Endodermal cell (in vitro differentiated cells): ENCODE measurements at regions not wholly inside any gene's neighbourhood (a gene's known extent, or its start where the extent isn't known, plus 50 kb on each side); places are given as distances from the start of the nearest gene placed in this dataset.

Experiments used
- DNase-seq: peaks from one replicate; pipeline ENCODE4 v3.0.0-alpha.2; 2017
- H3K27ac ChIP-seq: 2 replicates; pipeline ENCODE4 v1.5.1; 2013; ENCODE audit warnings: mild to moderate bottlenecking, low read depth, low read length, moderate library complexity
- H3K27me3 ChIP-seq: 2 replicates; pipeline ENCODE4 v1.6.1; 2013; ENCODE audit warnings: mild to moderate bottlenecking, low read length, moderate library complexity; ENCODE audit not compliant: insufficient read depth, control insufficient read depth, poor library complexity, severe bottlenecking
- H3K36me3 ChIP-seq: 2 replicates; pipeline ENCODE4 v1.7.0; 2013; ENCODE audit warnings: mild to moderate bottlenecking, low read length, moderate library complexity; ENCODE audit not compliant: control insufficient read depth, insufficient read depth
- H3K4me1 ChIP-seq: one replicate; pipeline ENCODE4 v1.7.0; 2013; ENCODE audit warnings: low read length; ENCODE audit not compliant: control insufficient read depth, insufficient read depth
- H3K4me3 ChIP-seq: 2 replicates; pipeline ENCODE4 v1.5.1; 2013; ENCODE audit warnings: mild to moderate bottlenecking, low read length, moderate library complexity
- H3K9ac ChIP-seq: 2 replicates; pipeline ENCODE4 v1.6.1; 2013; ENCODE audit warnings: mild to moderate bottlenecking, low read length, moderate library complexity; ENCODE audit not compliant: poor library complexity, severe bottlenecking; ENCODE audit errors: extremely low read depth
- H3K9me3 ChIP-seq: 2 replicates; pipeline ENCODE4 v1.6.1; 2013; ENCODE audit warnings: mild to moderate bottlenecking, low read length, moderate library complexity; ENCODE audit not compliant: control insufficient read depth
- H3K27ac Mint-ChIP-seq: 2 replicates; pipeline ENCODE4 v1.8.0; 2020; ENCODE audit warnings: mixed read lengths
- H3K27me3 Mint-ChIP-seq: 2 replicates; pipeline ENCODE4 v1.8.0; 2021; ENCODE audit warnings: mild to moderate bottlenecking, mixed read lengths; ENCODE audit not compliant: insufficient read depth
- H3K36me3 Mint-ChIP-seq: 2 replicates; pipeline ENCODE4 v1.8.0; 2020; ENCODE audit warnings: low read depth, mixed read lengths
- H3K4me1 Mint-ChIP-seq: 2 replicates; pipeline ENCODE4 v1.8.0; 2020; ENCODE audit warnings: mixed read lengths
- H3K4me3 Mint-ChIP-seq: 2 replicates; pipeline ENCODE4 v1.8.0; 2020; ENCODE audit warnings: mild to moderate bottlenecking, moderate library complexity, mixed read lengths
- H3K9me3 Mint-ChIP-seq: 2 replicates; pipeline ENCODE4 v1.8.0; 2020; ENCODE audit warnings: mild to moderate bottlenecking, mixed read lengths
- WGBS, 2 experiments: methylation state at CpG; one replicate each; pipeline versions ENCODE4 v1.1.5 to v1.1.7; 2013; ENCODE audit warnings: missing lambda C conversion rate in 2 of 2, mixed read lengths in 1 of 2; ENCODE audit not compliant: insufficient coverage in 1 of 2, insufficient read length in 1 of 2; 5-methylcytosine and 5-hydroxymethylcytosine counted together
- TF ChIP-seq, protein P1 (sequence below): fragments of 200-600 bp; sonication (generic); conservative IDR thresholded peaks from 2 replicates; pipeline ENCODE4 v1.5.0; 2021; ENCODE audit warnings: antibody characterized with exemption, mild to moderate bottlenecking

DNA sequence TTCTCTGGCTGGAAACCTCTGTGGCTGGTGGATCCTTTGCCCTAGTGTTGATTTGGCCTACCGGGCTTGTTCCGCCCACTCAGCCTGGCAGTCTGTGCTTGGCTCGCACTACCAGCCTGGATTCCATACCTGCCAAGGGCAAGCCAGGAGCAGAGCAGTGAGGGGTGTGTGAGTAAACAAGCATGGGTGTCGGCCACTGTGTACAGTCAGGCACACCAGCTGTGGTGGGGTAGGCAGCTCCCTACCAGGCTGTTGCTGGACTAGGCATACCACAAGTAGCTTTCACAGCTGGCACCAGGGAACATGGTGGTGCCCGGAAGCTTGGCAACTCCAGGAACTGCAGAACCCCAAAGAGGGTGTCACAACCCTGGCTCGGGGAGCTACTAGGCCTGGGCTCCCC lies 942.9 kb upstream of the LRRN3 start:
- DNase-seq, result no peak
- no peaks in the 10 kb centered on the region for H3K27me3 ChIP-seq
- Mint-ChIP-seq H3K27me3 (no peaks in the 10 kb centered on the region), H3K27ac (no peak overlapping the region), H3K36me3 (no peaks in the 10 kb centered on the region), H3K4me1 (no peaks in the 10 kb centered on the region), H3K4me3 (no peak overlapping the region), H3K9me3 (peaks cover 12% of the 10 kb centered on the region)
- H3K4me3 ChIP-seq, result no peak overlapping the region
- H3K9ac ChIP-seq, result no peak overlapping the region
- 97 to 100% methylated on average over 1 to 6 of the region's 6 CpGs for WGBS, 2 experiments
- H3K4me1 ChIP-seq, result no peaks in the 10 kb centered on the region
- H3K36me3 ChIP-seq, result no peaks in the 10 kb centered on the region
- no peak overlapping the region for H3K27ac ChIP-seq
- TF ChIP-seq, protein P1, sequence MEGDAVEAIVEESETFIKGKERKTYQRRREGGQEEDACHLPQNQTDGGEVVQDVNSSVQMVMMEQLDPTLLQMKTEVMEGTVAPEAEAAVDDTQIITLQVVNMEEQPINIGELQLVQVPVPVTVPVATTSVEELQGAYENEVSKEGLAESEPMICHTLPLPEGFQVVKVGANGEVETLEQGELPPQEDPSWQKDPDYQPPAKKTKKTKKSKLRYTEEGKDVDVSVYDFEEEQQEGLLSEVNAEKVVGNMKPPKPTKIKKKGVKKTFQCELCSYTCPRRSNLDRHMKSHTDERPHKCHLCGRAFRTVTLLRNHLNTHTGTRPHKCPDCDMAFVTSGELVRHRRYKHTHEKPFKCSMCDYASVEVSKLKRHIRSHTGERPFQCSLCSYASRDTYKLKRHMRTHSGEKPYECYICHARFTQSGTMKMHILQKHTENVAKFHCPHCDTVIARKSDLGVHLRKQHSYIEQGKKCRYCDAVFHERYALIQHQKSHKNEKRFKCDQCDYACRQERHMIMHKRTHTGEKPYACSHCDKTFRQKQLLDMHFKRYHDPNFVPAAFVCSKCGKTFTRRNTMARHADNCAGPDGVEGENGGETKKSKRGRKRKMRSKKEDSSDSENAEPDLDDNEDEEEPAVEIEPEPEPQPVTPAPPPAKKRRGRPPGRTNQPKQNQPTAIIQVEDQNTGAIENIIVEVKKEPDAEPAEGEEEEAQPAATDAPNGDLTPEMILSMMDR, result no peak
- H3K9me3 ChIP-seq, result no peaks in the 10 kb centered on the region

DNA sequence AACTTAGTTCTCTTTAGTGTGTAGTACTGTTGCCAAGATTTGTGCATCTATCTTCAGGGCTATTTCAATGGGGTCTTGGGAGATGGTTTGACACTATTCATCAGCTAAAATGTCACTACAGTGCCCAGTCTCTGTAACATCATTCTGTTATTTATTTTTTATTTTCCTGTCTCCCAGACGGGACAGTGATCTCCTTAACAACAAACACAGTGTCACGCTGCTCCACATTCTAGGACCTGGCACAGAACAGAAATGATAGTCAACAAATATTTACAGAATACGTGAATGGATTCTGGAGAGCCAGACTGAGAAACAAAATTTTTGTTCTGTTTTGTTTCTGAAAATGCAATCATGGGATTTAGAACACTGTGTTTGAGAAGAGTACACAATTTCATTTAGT lies 937.7 kb upstream of the LRRN3 start:
- TF ChIP-seq, protein P1, result no peak
- no peaks in the 10 kb centered on the region for H3K27me3 ChIP-seq
- no peaks in the 10 kb centered on the region for H3K27me3 Mint-ChIP-seq
- no peak for DNase-seq
- no peaks in the 10 kb centered on the region for H3K9me3 ChIP-seq
- H3K36me3 ChIP-seq, result no peaks in the 10 kb centered on the region
- H3K36me3 Mint-ChIP-seq, result no peaks in the 10 kb centered on the region
- H3K4me3 ChIP-seq, result no peak overlapping the region
- H3K4me3 Mint-ChIP-seq, result no peak overlapping the region
- no peak overlapping the region for H3K27ac Mint-ChIP-seq
- peaks cover 5% of the 10 kb centered on the region for H3K4me1 Mint-ChIP-seq
- 92 to 94% methylated on average over 2 to 3 of the region's 3 CpGs for WGBS, 2 experiments
- H3K4me1 ChIP-seq, result no peaks in the 10 kb centered on the region
- H3K27ac ChIP-seq, result no peak overlapping the region
- peaks cover 8% of the 10 kb centered on the region for H3K9me3 Mint-ChIP-seq
- H3K9ac ChIP-seq, result no peak overlapping the region

DNA sequence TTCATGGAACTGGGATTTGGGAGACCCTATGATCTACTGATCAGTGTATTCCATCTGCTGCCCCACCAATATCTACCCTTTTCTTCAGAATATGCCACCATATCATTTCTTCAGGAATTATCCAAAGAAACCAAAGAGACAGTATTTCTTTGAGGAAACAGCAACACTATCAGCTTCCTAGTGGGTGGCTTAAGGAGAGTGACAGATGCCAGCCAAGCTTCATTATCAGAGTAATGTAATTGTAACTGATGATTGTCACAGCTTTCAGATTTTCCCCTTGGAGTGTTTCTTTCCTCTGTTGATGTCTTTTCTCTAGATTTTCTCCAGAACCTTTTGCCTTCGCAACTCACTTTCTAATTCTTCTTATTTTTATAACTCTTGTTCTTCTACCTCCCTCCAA lies 934.4 kb upstream of the LRRN3 start:
- no peak overlapping the region for H3K4me3 ChIP-seq
- no peaks in the 10 kb centered on the region for H3K9me3 ChIP-seq
- no peaks in the 10 kb centered on the region for H3K4me1 ChIP-seq
- H3K36me3 ChIP-seq, result no peaks in the 10 kb centered on the region
- WGBS, 2 experiments, result 78% methylated on average over 1 of the region's 1 CpG; no CpG with 5 or more reads in 1 of the 2 experiments
- Mint-ChIP-seq H3K36me3 (no peaks in the 10 kb centered on the region), H3K4me3 (no peak overlapping the region), H3K27me3 (no peaks in the 10 kb centered on the region), H3K27ac (no peak overlapping the region), H3K4me1 (peaks cover 5% of the 10 kb centered on the region), H3K9me3 (no peaks in the 10 kb centered on the region)
- TF ChIP-seq, protein P1, result no peak
- H3K27me3 ChIP-seq, result no peaks in the 10 kb centered on the region
- no peak overlapping the region for H3K9ac ChIP-seq
- DNase-seq, result no peak
- H3K27ac ChIP-seq, result no peak overlapping the region
